HG02678 (cell line): ENCODE measurements at regions not wholly inside any gene's neighbourhood (a gene's known extent, or its start where the extent isn't known, plus 50 kb on each side); places are given as distances from the start of the nearest gene placed in this dataset.

Experiments used
- ATAC-seq: cut with Tn5 transposase; IDR thresholded peaks from one replicate; pipeline ENCODE4 v1.9.1; 2021; ENCODE audit warnings: mild to moderate bottlenecking, moderate library complexity; ENCODE audit not compliant: unreplicated experiment

DNA sequence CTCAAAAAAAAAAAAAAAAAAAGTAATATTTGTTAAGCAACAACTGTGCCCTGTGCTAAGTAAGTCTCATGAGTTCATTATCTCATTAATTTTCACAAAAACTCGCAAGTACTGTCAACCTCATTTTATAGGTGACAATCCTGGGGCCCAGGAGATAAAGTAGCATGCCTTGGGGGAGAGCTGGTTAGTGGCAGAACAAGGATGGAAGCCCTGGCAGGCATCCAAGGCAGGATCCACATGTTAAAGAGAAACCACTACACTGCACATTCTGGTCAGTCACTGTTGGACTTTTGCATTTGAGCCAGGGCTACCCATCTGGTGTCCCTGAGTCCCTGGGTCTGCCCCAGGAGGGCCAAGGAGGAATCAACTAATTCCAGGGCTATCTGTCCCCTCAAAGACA, 54.6 kb downstream of the ZFP36L2 start:
- no peak for ATAC-seq

GRCh38 chr2:43170405-43171105, 55.9 kb downstream of the ZFP36L2 start:
- no peak for ATAC-seq

DNA sequence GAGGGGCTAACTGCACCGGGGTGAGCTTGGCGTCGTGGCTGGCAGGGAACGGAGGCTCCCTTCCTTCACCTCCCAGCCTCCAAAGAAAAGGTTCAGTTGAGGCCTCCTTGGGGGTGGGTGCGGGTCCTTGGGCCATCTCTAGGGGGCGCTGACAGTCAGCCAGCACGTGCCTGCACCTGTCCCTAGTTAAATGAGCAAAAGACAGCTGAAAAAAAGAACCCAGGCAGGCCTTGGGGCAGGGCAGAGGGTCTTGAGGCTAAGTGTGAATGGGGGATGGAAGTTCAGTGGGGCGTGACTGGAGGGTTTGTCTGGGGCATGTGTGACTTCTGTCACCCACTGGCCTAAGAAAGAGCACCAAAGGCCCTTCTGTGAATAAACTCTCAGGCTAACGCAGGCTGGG, 56.4 kb downstream of the ZFP36L2 start:
- no peak for ATAC-seq

DNA sequence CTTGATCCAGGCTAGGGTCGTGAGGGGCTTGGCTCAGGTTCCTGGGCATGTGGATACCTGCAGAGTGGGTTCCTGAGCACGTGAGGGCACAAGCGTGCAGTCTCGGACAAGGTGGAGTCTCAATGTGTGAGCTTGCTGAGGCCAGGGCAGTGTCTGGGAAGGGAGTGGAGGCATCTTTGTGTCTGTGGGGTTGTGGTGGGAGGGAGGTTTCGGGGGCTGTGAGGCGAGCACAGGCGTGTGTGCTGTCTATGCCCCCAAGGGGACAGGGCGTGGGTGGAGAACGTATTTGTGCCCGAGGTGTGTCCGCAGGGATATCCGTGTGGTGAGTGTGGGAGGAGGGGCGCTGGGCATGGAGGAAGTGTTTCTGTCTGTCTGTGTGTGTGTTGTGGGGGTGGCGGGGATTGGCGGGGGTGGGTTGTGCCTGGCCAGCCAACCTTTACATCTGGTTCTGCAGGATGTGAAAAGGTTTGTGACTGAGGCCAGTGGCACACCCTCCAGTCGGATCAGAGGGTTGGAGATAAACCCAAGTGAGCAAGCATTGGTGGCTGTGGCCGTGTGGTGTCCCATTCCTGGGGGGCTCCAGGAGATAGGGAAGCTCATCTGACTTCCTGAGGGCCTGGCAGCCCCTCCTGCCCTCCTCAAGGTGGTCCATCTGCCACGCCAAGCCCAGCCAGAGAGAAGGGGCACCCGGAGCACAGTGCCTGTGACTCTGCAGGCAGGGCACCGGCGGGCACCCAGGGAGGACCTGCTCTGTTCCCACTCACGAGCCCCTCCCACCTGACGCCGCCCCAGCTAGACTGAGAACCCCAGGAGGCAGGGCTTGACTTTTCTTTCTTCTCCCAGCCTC, 57.1 kb downstream of the ZFP36L2 start:
- peak; percentile 56 for ATAC-seq

DNA sequence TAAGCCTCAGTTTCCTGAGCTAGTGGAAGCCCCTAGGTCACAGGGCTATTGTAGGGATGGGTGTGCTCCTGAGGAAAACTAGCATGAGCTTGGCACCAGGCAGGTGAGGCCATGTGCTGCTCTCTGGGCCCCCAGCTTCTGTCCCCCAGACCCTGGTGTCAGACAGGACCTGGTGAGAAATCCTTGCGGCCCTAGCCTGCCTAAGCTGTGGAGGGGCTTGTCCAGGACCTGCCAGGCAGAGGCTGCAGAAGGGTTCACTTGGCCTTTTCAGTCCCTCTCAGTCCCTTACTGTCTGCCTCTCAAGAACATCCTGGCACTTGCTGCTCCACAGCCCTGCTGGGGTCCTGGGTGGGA, 58.4 kb downstream of the ZFP36L2 start:
- no peak for ATAC-seq

DNA sequence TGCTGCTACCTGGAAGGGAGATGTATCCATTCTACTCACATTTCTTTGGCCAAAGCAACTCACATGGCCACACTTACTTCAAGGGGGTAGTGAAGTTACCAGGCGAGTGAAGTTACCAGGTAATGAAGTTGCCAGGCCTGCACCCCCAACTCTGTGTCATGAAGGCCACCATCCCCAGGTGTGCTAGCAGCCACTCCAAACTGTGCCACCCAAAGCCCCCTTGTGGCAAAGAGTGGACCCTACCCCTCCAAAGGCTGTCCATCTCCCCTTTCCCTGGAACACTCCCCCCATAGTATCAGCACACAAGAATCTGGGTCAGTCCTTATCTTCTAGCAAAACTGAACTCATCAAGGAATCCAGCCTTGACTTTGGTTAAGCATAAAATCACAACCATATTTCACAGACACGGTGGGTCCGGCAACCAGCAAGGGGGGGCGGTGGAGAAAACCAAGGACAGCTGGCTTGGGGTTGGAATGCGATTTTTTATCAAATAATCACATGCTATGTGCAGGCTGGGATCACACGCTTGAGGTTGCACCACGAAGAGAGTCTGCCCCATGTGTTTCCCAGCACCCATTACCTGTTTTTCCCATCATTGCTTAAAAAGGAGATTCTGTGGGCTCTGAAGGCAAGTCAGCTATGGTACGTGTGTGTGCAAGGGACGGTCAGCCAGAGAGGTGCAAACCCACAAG, 60.9 kb downstream of the ZFP36L2 start:
- ATAC-seq = no peak

GRCh38 chr2:43164686-43165085, 61.7 kb downstream of the ZFP36L2 start:
- ATAC-seq = no peak

DNA sequence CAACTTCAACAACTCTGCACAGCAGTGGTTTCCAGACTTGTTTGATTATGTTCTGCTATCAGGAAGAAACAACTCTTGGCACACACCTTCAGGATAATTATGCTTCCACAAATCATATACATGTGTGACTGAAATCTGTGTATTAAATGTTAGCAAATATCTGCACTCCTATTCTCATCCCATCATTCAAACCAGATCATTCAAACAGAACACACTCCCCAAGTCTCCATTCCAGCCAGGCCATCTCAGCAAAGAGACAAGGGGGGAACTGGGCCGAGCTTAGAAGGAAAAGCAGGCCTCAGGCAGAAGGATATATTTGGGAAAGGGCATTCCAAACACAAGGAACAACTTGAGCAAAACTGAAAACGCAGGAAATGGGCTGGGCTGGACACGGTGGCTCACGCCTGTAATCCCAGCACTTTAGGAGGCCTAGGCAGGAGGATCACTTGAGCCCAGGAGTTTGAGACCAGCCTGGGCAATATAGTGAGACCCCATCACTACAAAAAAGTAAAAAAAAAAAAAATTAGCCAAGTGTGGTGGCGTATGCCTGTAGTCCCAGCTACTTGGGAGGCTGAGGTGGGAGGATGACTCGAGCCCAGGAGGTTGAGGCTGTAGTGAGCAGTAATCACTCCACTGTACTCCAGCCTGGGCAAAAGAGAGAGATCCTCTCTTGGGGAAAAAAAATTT, 62.7 kb downstream of the ZFP36L2 start:
- no peak for ATAC-seq

DNA sequence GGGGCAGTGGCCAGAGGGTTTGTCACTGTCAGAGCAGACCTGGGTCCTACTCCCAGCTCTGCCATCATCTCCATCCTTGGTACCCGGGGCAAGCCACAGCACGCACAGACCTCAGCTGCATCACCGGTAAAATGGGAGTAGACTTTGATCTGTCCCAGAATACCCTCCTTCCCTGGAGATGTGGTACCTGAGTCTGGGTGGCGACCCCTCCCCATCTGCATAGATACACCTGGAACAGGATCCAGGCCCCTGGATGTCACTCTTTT, 64.0 kb downstream of the ZFP36L2 start:
- no peak for ATAC-seq

DNA sequence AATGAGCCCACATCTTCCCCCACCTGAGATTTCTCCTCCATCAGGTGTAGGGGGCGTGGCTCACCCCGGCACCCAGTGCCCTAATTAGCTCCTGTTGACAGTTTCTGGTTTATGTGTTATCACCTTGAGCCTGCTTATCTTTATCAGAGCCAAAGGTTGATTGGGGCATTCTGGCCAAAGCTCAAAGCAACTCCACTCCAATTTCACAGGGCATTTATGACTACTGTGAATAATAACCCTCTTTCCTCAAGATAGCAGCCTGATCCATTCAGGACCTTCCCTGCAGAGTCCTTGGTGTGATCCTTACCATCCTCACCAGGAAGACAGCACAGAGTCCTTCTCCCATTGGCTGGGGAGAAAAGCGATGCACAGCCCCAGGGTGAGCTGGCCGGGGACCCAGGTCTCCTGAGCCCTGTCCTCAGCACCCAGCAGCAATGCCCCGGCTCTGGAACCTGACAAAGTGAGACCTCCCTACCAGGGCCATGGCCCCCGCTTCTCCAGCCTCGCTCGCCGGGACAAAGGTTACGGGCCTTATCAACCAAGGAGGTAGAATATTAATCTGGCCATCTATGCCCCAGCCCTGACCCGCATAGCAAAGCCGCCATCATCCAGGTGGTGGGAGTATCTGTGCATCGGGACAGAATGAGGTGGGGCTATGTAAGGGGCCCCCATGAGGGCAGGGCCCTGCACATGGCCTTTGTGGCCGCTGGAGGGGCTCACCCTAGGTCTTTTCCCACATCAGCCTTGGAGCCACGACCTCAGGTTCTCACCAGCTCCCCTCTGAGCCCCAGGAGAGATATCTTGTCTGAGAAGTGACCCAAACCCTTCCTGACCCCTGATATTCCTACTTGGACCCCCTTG, 64.5 kb downstream of the ZFP36L2 start:
- no peak for ATAC-seq

DNA sequence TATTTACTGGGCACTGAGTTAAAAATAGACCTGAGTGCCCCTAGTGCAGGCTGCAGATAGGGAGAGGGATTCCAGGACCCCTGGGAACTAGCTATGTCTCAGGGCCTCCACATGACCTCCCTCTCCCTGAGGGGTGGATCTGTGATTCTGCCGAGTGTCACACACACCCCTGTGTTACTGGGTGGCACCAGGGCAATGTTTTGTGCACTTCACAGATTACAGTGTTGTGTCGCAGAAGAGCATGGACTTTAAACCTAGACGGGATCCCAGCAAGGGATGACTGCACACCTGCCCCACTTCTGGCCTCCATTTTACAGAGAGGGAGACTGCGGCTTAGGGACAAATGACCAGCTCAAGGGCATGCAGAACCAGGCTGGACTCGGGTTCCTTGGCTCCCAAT, 65.6 kb downstream of the ZFP36L2 start:
- no peak for ATAC-seq

DNA sequence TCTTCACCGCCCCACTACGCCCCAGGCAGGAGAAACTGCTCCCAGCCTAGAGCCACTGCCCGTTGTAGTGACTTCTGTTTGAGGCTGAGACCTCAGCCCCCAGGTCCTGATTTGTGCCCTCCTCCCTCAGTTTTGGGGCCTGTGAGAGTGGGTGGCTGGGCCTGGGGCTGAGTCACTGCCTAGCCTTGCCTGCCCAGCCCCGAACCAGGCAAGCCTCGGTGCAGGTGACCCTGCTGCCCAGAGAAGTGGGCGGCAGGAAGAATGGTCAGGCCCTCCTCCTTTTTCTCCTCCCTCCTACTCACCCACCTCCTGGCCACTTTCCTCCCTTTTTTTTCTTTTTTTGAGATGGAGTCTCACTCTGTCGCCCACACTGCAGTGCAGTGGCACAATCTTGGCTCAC, 66.6 kb downstream of the ZFP36L2 start:
- ATAC-seq = no peak

DNA sequence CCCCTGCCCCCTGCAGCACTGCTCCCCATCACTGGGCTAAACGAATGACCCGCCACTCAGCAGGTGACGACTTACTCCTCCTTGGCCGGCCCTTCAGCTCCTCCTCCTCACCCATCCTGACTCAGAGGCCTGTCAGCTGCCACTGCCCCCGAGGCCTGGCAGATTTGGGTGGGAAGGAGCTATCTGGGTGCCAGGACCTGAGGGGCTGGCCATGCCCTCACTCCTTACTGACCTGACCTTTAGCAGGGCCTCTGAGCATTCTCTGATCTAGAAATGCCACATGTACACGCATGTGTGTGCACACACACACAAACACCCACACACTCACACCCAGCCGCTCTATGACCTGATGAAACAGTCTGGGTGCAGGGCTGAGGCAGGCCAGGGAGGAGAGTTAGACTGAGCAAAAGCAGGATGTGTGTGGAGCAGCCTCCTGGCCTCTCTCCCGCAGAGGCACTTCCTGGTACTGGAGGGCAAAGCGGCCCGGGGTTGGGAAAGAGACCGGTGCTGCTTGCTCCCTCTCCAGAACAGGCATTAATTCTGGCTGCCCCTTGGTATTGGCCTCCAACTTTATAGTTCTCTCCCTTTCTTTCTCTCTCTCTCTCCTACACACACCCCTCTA, 68.0 kb downstream of the ZFP36L2 start:
- ATAC-seq = peak; percentile 17

GRCh38 chr2:43157506-43158246, 68.7 kb downstream of the ZFP36L2 start:
- no peak for ATAC-seq

- no peak for ATAC-seq
These were observed 70.5 kb downstream of the ZFP36L2 start for GRCh38 chr2:43155851-43156411.

DNA sequence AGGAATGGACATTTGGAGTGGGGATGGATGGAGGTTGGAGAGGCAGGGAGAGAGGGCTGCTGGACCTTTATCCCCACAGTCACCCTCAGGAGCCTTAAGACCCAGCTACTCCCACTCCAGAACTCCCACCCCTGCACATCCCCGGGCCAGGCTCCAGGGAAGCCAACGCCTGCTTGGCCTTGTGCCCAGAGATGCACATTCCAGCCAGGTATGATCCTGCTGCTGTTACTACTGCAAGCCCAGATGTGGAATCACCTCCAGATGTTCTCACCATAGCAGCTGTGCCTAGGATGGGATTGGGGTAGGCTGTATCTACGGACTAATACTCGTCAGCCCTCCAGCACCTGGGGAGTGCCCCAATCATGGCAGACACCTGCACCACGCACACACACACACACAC, 71.7 kb downstream of the ZFP36L2 start:
- no peak for ATAC-seq

- ATAC-seq = no peak
These were observed 73.4 kb downstream of the ZFP36L2 start for GRCh38 chr2:43152741-43153647.

DNA sequence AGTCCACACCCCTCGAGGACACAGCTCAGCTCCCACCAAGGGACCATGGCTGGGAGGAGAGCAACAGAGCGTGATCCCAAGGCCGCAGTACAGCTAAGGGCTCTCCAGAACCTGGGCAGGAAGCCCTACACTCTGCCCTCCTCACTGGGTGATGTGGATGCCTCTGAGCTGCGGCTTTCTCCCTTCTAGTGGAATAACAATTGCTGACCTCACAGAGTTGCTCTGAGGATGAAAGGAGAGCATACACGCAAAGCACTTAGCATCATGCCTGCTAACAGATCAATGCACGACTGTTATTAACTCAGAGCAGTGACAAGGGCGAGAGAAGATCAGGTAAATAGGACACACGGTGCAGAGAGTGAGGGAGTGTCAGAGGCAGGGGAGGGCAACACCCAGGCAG, 74.2 kb downstream of the ZFP36L2 start:
- no peak for ATAC-seq
